ENCODE measurements at regions not wholly inside any gene's neighbourhood (a gene's known extent, or its start where the extent isn't known, plus 50 kb on each side); places are given as distances from the start of the nearest gene placed in this dataset.

GRCh38 chr5:17167171-17167891 is 50.1 kb upstream of the BASP1 start:
- no peaks in the 10 kb centered on the region for H3K36me3 ChIP-seq
- H3K4me1 ChIP-seq, result peaks cover 0 to 21% (median 0%) of the 10 kb centered on the region in 6 donors
- no peaks in the 10 kb centered on the region for H3K27me3 ChIP-seq (replicated peaks in 1 of 7)
- intact Hi-C loops (cut with DNase I; ENCODE audit: low total_unique reads), result no loop called here
- TF ChIP-seq POLR2A (IDR thresholded peaks at IDR 0.05) (no peak), CTCF (IDR thresholded peaks at IDR 0.05 in 8 of 11, conservative IDR thresholded peaks at IDR 0.05 in 3 of 11) (no peak), POLR2AphosphoS5 (IDR thresholded peaks at IDR 0.05) (no peak)
- WGBS, 5 donors, result 76 to 91% (median 84%) methylated on average over 4 of the region's 4 CpGs
- no peak overlapping the region for H3K4me3 ChIP-seq
- peaks cover 0 to 6% (median 0%) of the 10 kb centered on the region in 8 donors for H3K9me3 ChIP-seq
- no peak overlapping the region for H3K27ac ChIP-seq
- DNase-seq, result no peak

Small RNA genes lying in the stretch of these regions (small RNA-seq; reads per million reads assigned to genes)
- 0 reads per million in 4 donors for gene RF00019
- 0 to 0.08 (median 0) reads per million in 4 donors for gene RNA5SP180

All from spleen (tissue), 11 donors.